GM12865 (cell line): ENCODE measurements at regions not wholly inside any gene's neighbourhood (a gene's known extent, or its start where the extent isn't known, plus 50 kb on each side); places are given as distances from the start of the nearest gene placed in this dataset.

ENCODE experiments used
- DNase-seq: peaks from one replicate; pipeline ENCODE4 v3.0.0; 2010; ENCODE audit warnings: low read depth
- H3K4me3 ChIP-seq: 2 replicates; pipeline ENCODE4 v1.5.1; 2011; ENCODE audit warnings: mild to moderate bottlenecking, low read depth, low read length, control low read depth
- TF ChIP-seq, protein P1 (sequence below): IDR thresholded peaks from 2 replicates; pipeline ENCODE4 v1.5.1; 2011; ENCODE audit warnings: low read length, control low read depth, low read depth, inconsistent platforms; ENCODE audit not compliant: insufficient read depth; ENCODE audit errors: missing control alignments

DNA sequence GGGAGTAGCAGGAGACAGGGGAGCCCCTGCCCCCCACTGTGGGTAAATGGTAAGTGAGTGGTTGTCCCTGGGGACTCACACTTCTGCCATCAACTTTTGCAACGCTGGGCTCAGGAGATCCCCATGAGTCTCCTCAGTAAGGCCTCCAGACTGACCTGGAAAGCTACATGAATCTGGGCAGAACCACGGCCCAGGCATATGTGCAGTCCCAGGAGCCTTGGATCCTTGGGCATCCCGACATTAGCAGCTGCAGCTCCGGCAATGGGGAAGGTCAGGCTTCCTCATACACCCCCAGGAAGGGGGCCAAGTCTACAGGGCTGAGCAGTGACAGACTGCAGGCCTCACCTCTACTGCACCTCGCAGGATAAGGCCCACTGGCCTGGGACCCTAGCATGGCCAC is 868.7 kb upstream of the ADGRL4 start:
- no peak for DNase-seq
- TF ChIP-seq, protein P1, sequence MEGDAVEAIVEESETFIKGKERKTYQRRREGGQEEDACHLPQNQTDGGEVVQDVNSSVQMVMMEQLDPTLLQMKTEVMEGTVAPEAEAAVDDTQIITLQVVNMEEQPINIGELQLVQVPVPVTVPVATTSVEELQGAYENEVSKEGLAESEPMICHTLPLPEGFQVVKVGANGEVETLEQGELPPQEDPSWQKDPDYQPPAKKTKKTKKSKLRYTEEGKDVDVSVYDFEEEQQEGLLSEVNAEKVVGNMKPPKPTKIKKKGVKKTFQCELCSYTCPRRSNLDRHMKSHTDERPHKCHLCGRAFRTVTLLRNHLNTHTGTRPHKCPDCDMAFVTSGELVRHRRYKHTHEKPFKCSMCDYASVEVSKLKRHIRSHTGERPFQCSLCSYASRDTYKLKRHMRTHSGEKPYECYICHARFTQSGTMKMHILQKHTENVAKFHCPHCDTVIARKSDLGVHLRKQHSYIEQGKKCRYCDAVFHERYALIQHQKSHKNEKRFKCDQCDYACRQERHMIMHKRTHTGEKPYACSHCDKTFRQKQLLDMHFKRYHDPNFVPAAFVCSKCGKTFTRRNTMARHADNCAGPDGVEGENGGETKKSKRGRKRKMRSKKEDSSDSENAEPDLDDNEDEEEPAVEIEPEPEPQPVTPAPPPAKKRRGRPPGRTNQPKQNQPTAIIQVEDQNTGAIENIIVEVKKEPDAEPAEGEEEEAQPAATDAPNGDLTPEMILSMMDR, result no peak
- H3K4me3 ChIP-seq, result no peak overlapping the region

DNA sequence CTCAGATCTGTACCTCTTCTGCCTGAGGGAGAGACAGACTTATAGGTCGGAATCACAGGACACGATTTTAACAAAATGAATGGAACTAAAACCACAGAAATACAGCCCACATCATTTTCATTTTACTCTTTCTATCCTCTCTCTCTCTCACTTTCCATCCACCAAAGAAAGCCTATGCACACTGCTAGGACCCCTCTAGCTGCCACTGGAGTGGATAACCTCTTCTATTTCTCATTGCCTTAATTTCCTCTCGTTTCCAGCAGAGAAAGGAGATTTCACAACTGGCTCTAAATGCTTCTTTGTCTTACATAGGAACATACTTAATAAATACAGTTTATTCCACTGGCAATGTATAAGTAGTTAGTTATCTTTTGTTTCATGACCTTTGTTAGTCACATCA is 867.8 kb upstream of the ADGRL4 start:
- TF ChIP-seq, protein P1, result no peak
- H3K4me3 ChIP-seq, result no peak overlapping the region
- no peak for DNase-seq

DNA sequence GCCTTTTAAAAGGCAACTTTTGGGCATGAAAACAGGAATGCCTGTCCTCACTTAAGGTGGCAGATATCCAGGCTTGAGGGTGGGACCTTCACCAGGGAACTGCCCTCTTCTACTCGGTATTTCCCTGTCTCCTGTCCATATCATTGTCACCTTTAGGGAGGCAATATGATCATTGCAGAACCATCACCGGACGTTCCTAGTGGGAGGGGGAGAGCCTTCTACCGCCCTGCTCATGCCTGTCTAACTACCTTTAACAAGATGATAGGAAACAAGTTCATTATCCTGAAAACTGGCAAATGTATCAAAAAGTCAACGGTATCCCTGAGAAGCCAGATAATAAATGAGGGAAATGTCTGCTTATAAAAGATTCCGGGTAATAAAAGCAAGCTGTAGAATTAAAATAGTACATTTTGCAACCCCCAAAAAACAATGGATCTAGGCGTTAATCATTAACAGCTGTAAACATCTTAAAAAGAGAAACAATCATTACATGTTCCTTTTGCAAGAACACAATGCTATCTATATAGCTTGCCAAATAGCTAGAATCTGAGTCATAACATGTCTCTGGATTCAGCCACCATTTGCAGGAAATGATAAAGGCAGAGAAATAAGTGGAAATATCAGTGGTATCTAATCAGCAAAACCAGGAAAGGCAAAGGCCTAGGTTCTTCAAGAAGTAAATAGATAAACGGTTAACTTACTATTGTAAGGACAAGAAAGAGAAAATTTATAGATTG is 852.9 kb upstream of the ADGRL4 start:
- no peak overlapping the region for H3K4me3 ChIP-seq
- DNase-seq, result no peak
- TF ChIP-seq, protein P1, result no peak

DNA sequence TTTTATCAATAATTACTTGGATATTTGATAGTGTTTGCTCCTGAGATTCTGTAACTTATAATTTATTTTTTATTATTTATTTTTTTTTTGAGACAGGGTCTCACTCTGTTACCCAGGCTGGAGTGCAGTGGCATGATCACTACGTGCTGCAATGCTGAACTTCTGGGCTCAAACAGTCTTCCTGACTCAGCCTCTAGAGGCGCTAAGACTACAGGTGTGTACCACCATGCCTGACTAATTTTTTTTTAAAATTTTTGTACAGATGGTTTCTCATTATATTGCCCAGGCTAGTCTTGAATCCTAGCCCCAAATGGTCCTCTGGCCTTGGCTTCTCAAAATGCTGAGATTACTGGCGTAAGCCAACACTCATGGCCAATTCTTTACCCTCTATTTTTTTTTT is 845.5 kb upstream of the ADGRL4 start:
- H3K4me3 ChIP-seq, result no peak overlapping the region
- peak; percentile 9 for DNase-seq
- TF ChIP-seq, protein P1, result peak; percentile 29

DNA sequence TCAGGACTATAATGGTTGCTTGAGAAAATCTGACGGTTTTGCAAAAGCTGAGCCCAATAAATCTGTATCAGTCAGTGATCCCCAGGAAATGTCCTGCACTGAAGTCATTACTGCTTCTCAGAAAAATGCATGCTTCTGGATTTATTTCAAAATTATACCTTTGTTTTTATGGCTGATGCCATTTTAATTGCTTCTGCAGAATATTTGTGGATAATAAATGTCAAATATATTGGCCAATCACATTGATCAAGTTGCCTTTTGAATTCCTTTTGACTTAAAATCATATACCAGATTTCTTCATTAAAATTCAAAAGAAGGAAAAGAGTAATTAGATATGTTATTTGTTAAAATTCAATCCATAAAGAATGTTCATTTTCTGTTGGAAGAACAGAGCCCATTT is 842.9 kb upstream of the ADGRL4 start:
- TF ChIP-seq, protein P1, result no peak
- H3K4me3 ChIP-seq, result no peak overlapping the region
- no peak for DNase-seq

DNA sequence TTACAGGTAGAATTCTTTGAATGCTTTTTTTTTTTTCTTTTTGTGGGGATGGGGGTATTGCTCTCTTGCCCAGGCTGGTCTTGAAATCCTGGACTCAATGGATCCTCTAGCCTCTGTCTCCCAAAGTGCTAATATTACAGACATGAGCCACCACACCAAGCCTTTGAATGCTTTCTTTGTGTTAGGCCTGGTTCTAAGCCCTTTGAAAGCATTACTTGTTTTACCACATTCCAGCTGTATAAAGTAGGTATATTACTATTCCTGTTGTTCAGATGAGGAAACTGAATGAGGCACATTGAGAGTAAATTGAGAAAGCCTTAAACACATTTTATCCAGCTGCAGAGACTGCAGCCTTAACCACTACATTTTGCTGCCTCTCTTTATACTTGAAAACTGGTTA is 841.8 kb upstream of the ADGRL4 start:
- TF ChIP-seq, protein P1, result no peak
- no peak overlapping the region for H3K4me3 ChIP-seq
- no peak for DNase-seq

DNA sequence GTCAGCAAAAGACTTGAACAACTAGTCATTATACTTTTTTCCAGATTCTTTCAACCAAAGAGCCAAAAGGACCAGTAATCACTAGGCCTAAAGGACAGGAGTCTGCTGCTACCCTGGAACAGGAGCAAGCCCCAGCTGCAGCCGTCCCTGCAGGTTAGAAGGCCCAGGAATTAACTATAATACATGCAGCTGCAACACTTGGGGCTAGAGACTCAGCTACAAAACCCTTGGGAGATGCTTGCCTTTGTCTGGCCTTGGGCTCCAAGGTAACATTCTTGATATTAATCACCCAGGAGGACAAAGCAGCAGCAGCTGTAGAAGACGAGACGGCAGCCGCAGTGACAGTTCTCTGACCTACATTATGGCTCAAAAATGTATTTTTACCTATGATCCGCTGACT is 841.2 kb upstream of the ADGRL4 start:
- TF ChIP-seq, protein P1, result no peak
- DNase-seq, result peak; percentile 30
- no peak overlapping the region for H3K4me3 ChIP-seq
